ENCODE measurements at regions not wholly inside any gene's neighbourhood (a gene's known extent, or its start where the extent isn't known, plus 50 kb on each side); places are given as distances from the start of the nearest gene placed in this dataset.

- TF ChIP-seq POLR2A (IDR thresholded peaks at IDR 0.05): no peak
- TF ChIP-seq, protein P1, sequence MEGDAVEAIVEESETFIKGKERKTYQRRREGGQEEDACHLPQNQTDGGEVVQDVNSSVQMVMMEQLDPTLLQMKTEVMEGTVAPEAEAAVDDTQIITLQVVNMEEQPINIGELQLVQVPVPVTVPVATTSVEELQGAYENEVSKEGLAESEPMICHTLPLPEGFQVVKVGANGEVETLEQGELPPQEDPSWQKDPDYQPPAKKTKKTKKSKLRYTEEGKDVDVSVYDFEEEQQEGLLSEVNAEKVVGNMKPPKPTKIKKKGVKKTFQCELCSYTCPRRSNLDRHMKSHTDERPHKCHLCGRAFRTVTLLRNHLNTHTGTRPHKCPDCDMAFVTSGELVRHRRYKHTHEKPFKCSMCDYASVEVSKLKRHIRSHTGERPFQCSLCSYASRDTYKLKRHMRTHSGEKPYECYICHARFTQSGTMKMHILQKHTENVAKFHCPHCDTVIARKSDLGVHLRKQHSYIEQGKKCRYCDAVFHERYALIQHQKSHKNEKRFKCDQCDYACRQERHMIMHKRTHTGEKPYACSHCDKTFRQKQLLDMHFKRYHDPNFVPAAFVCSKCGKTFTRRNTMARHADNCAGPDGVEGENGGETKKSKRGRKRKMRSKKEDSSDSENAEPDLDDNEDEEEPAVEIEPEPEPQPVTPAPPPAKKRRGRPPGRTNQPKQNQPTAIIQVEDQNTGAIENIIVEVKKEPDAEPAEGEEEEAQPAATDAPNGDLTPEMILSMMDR (IDR thresholded peaks at IDR 0.05): no peak
These were observed 72.8 kb upstream of the NXPH1 start for GRCh38 chr7:8360564-8361153.

All from Peyer's patch (tissue), 4 donors.